Skin epidermis (tissue), 12 donors: ENCODE measurements at regions not wholly inside any gene's neighbourhood (a gene's known extent, or its start where the extent isn't known, plus 50 kb on each side); places are given as distances from the start of the nearest gene placed in this dataset.
A peak's percentile ranks its signal among the peaks of the same experiment; 100 is the strongest.
"Not testable (repeated sequence)": the region's sequence is repeated elsewhere in the genome, so short reads cannot be mapped to it uniquely, and the experiment has no call there.

ENCODE experiments used
- H3K27ac ChIP-seq, 21 experiments: fragments of 200-600 bp; sonication (generic) in 11 of 21; one replicate each; pipeline ENCODE4 v1.5.0; 2020; ENCODE audit warnings: mild to moderate bottlenecking in 3 of 21, inconsistent platforms in 2 of 21, moderate library complexity in 2 of 21
- H3K4me3 ChIP-seq, 7 experiments: fragments of 200-600 bp; sonication (generic) in 2 of 7; one replicate each; pipeline ENCODE4 v1.5.0; 2020; ENCODE audit warnings: inconsistent platforms in 2 of 7, mild to moderate bottlenecking in 2 of 7, moderate library complexity in 1 of 7

DNA sequence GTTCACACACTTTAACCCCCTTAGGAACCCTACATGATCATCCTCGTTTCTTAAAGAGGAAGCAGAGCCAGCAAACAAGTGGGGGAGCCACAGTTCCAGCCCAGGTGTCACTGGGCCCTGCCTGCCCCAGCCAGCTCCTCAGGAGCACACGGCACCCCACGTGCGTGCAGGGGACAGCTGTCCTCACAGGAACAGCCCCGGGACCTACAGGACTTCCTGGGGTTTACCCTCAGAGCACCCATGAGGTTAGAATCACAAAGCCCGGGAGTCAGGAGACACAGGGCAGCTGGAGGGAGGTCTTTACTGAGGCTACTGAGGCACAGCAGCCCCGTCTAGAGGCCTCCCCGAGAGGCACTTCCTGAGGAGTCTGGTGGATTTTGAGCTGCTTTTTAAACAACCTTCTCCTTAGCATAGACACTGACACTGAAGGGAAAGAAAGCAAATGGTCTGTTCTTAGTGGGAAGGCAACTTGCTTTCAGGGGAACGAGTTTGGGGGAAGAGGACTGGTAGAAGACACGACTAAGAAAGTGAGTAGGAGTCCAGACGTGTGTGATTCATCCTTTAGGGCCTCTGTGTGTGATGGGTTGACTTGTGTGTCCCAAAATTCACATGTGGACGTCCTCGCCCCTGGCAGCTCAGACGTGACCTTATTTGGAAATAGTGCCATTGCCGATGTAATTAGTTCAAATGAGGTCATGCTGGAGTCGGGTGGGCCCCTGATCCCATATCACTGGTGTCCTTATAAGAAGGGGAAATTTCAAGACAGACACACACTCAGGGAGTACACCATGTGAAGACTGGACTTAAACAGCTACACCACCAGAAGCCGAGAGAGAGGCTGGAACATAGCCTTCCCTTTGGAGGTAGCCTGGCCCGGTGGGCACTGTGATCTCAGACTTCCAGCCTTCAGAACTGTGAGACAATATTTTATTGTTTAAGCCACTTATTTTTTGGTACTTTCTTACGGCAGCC, 278.4 kb upstream of the PLGLB2 start:
- H3K27ac ChIP-seq, result peak overlapping the region in 17 of 21 experiments; percentile 26 to 84 (median 65)
- H3K4me3 ChIP-seq, result not testable (repeated sequence)

DNA sequence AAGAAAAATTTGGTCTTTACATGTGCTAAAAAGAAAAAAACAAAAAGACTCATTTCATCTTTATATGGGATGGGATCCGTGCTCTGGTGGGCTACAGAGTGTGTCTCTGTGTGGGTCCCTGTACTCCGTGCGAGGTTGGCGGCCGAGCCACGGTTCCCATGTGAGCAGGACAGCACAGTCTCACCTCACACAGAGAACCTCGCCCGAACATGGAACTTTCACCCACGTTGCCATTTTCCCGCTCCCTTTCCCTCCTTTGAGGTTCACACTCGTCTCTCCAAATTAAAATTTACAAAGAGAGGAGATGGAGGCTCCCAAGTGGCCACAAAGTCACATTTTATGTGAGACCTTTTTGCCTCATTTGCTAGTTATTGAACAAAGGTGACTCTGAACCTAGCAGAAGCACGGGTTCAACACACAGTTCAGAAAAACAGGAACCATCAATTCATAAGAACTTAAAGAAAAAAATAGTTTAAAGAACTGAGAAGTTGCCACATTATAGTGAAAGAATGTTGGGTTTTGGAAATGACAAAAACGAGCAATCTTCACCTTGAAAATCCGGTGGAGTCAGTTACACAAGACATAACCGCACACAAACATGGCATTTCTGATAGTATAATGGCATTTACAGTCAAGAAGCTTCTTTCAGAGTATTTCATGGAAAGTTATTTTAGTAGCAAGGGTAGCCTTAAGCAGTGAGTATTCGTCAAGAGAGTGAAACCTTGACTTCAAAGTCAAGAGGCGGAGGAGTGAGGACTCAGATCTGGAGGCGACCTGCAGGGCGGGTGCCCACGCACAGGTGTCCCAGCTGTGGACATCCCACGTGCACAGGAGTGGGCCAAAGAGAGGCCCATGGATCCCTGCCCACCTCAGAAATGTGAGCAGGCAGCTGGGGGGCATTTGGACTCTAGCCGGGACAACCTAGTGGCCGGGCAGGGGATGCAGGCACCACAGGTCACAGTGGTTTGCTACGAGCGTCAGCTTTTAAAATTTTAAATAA, 277.2 kb upstream of the PLGLB2 start:
- not testable (repeated sequence) for H3K4me3 ChIP-seq
- peak overlapping the region in 12 of 21 experiments; percentile 16 to 84 (median 60) for H3K27ac ChIP-seq

DNA sequence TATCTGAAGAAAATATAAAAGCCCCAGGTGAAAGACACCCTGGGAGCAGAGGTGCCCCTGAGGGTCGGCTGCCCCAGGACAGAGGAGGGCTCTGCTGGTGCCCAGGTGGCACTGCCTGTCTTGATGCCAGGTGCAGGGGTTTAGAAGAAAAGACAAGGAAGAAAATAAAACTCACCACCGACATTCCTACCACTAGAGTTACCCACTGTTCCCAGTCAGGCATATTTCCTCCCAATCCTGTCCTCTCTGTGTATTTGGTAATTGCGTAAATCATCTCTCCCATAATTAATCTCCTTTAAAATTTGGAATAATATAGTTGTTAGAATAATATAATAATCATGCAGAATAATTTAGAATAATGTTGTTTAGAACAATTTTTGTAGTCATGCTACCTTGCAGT, 276.4 kb upstream of the PLGLB2 start:
- H3K4me3 ChIP-seq, result not testable (repeated sequence)
- H3K27ac ChIP-seq, result peak overlapping the region in 7 of 21 experiments; percentile 29 to 81 (median 54)

DNA sequence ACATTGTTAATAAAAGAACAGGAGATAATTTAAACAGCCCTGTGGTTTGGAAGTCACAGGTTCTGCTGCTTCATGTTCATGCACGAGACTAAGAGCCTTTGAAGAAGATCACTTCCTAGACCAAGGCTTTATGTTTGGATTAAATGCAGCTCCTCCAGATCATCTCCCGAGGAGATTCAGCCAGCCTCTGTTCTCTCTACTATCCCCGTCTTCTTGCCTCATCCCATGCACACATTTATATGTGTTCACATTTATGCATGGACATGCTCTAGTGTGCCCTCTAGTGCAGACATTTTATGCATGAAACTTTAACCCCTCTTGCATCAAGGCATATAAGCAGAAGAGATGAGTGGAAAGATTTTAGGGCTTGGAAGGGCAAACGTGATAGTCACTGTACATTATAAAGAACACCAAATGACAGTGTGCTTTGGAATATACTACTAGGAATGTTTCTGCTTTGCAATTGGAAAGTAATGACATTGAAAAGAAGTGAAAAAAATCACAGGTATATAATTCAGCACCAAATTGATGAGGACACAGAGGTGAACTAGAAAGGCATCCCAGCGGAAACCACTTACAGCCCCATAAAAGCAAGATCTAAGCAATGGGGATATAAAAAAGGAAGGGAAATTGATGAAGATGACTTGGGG, 271.5 kb upstream of the PLGLB2 start:
- not testable (repeated sequence) for H3K4me3 ChIP-seq
- peak overlapping the region in 5 of 21 experiments; percentile 7 to 59 (median 54) for H3K27ac ChIP-seq

DNA sequence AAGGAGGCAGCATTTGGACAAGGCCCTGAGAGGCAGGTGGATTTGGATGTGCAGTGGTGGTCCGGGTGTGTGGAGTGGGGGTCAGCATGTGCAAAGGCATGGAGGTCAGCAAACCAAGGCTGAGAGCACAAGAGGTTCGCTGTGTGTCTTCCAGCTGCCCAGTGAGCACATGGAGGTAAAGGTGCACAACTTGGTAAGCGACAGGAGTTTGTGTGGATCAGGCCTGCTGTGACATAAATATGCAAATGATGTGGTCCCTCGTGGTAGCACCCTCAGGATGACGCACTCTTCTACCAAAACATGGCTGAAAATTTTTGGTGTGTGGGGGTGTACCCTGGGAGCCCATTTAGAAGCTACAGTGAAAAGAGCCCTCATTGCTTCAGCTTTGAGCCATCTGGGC, 271.0 kb upstream of the PLGLB2 start:
- H3K4me3 ChIP-seq, result not testable (repeated sequence)
- peak overlapping the region in 5 of 21 experiments; percentile 7 to 59 (median 54) for H3K27ac ChIP-seq

GRCh38 chr2:87477669-87478428, 270.0 kb upstream of the PLGLB2 start:
- peak overlapping the region in 1 of 21 experiments; percentile 59 for H3K27ac ChIP-seq
- not testable (repeated sequence) for H3K4me3 ChIP-seq

DNA sequence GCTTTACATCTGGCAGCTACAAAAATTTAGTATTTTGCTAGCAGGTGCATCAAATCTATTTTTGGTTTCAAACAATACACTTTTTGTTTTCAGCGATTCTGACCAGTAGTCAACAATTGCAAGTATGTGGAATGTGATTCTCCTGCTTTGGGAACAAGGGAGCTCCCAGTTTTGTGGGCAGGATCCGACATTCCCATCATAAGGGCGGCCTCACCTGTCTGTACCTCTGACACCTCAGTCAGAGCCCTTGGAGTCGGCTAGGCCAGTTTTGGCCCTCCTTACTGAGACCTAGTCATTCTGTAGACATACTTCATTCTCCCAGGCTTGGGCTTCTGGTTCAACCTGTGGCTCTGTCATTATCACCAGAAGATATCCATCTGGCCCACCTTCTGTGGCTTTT, 269.0 kb upstream of the PLGLB2 start:
- H3K4me3 ChIP-seq, H3K27ac ChIP-seq: not testable (repeated sequence)

GRCh38 chr2:87483093-87483680, 264.7 kb upstream of the PLGLB2 start:
- Histone ChIP-seq H3K27ac (peak overlapping the region in 7 of 21 experiments; percentile 11 to 65 (median 27)), H3K4me3 (peak overlapping the region in 1 of 7 experiments; percentile 5)

- H3K4me3 ChIP-seq, result not testable (repeated sequence)
- peak overlapping the region in 5 of 21 experiments; percentile 22 to 75 (median 45) for H3K27ac ChIP-seq
Observed at GRCh38 chr2:87484363-87484762, 263.5 kb upstream of the PLGLB2 start.

DNA sequence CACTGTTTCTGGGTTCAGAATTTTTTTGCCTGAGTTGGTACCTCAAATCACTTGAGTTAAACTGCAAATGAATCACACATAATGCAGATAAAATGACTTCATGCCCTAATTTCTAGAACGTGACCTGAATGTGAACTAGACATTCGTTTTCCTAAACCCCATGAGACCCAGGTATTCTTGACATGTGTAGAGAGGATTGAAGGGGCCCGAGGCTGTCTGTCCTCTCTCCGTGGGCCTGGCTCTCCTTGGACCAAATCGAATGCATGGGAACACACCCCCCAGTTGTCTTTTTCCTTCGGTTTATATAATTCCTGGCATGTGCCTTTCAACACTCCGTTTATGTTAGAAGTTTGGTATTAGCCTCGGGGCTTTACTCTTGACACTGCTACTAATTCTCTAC, 262.4 kb upstream of the PLGLB2 start:
- H3K27ac ChIP-seq, result peak overlapping the region in 4 of 21 experiments; percentile 14 to 46 (median 34)
- H3K4me3 ChIP-seq, result not testable (repeated sequence)

GRCh38 chr2:87485884-87486283, 262.0 kb upstream of the PLGLB2 start:
- H3K4me3 ChIP-seq, result not testable (repeated sequence)
- peak overlapping the region in 13 of 21 experiments; percentile 62 to 86 (median 72) for H3K27ac ChIP-seq

DNA sequence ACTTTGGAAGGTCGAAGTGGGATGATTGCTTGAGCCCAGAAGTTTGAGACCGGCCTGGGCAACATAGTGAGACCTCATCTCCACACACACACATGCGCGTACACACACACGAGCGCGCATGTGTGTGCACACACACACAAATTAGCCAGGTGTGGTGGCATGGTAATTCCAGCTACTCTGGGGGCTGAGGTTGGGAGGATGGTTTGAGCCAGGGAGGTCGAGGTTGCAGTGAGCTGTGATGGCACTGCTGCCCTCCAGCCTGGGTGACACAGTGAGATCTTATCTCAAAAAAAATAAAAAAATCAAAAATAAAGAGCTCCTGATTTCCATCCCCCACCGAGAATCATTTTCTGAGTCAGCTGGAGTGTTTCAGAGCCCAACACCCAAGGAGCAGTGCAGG, 261.5 kb upstream of the PLGLB2 start:
- not testable (repeated sequence) for H3K4me3 ChIP-seq
- peak overlapping the region in 17 of 21 experiments; percentile 23 to 86 (median 67) for H3K27ac ChIP-seq

GRCh38 chr2:87488021-87488420, 259.9 kb upstream of the PLGLB2 start:
- H3K4me3 ChIP-seq, result not testable (repeated sequence)
- peak overlapping the region in 2 of 21 experiments; percentile 42 to 47 for H3K27ac ChIP-seq

DNA sequence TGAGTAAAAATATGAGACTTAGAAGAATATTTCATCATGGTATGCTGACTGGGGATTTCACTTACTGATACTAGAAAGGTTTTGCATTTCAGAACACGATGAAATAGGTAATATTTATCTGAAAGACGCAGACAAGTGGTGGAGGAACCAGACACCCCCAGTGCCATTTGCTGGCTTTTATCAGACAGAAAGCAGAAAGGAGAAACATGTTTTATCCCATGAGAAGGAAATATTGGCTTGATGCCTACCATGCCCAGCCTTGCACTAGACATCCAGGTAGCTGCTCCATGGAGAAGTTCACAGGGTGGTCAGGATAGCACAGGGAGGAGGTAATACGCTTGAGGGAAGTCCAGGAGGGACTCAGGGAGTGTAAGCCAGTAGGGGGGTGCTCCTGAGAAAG, 258.9 kb upstream of the PLGLB2 start:
- H3K27ac ChIP-seq, H3K4me3 ChIP-seq: not testable (repeated sequence)

- H3K4me3 ChIP-seq, result not testable (repeated sequence)
- peak overlapping the region in 6 of 21 experiments; percentile 17 to 58 (median 45) for H3K27ac ChIP-seq
Observed at GRCh38 chr2:87494846-87495245, 253.0 kb upstream of the PLGLB2 start.

GRCh38 chr2:87495455-87495854, 252.4 kb upstream of the PLGLB2 start:
- peak overlapping the region in 9 of 21 experiments; percentile 14 to 60 (median 41) for H3K27ac ChIP-seq
- H3K4me3 ChIP-seq, result not testable (repeated sequence)

- H3K4me3 ChIP-seq, result not testable (repeated sequence)
- H3K27ac ChIP-seq, result peak overlapping the region in 5 of 21 experiments; percentile 17 to 58 (median 41)
Observed at GRCh38 chr2:87496036-87497006, 251.6 kb upstream of the PLGLB2 start.
